Sigmoid colon (tissue), 6 donors: ENCODE measurements at regions not wholly inside any gene's neighbourhood (a gene's known extent, or its start where the extent isn't known, plus 50 kb on each side); places are given as distances from the start of the nearest gene placed in this dataset.

Experiments
- DNase-seq: peaks from one replicate; pipeline ENCODE4 v3.0.0-alpha.2; 2019
- H3K27ac ChIP-seq, 4 donors: fragments of 200-600 bp; sonication (generic); one replicate each; pipeline ENCODE4 v1.5.1; 2016 to 2019; ENCODE audit warnings: mild to moderate bottlenecking in 1 of 4
- H3K27me3 ChIP-seq, 3 donors: fragments of 200-600 bp; sonication (generic); one replicate each; pipeline ENCODE4 v1.5.1; 2019; ENCODE audit warnings: mild to moderate bottlenecking in 1 of 3
- H3K36me3 ChIP-seq, 4 donors: fragments of 200-600 bp; sonication (generic); one replicate each; pipeline ENCODE4 v1.5.1; 2016 to 2019
- H3K4me1 ChIP-seq, 4 donors: fragments of 200-600 bp; sonication (generic); one replicate each; pipeline ENCODE4 v1.5.1; 2017 to 2019
- H3K4me3 ChIP-seq, 4 donors: fragments of 200-600 bp; sonication (generic); one replicate each; pipeline ENCODE4 v1.5.1; 2017 to 2019; ENCODE audit warnings: mild to moderate bottlenecking in 2 of 4, moderate library complexity in 1 of 4
- H3K9me3 ChIP-seq, 4 donors: fragments of 200-600 bp in 3 of 4; sonication (generic) in 3 of 4; one replicate each; pipeline versions ENCODE4 v1.5.1 to v1.6.1; 2013 to 2019
- CTCF ChIP-seq, 4 experiments: fragments of 450-650 bp in 3 of 4; fragments of 200-600 bp in 1 of 4; IDR thresholded peaks; one replicate each; pipeline ENCODE4 v1.5.1; 2016 to 2019; ENCODE audit warnings: antibody characterized with exemption in 4 of 4, mild to moderate bottlenecking in 3 of 4, moderate library complexity in 2 of 4
- EP300 ChIP-seq, 4 donors: sonication (generic); formaldehyde crosslinking; IDR thresholded peaks; one replicate each; pipeline ENCODE4 v1.6.1; 2017; ENCODE audit warnings: antibody characterized with exemption in 4 of 4
- POLR2A ChIP-seq, 2 donors: fragments of 450-650 bp; IDR thresholded peaks; one replicate each; pipeline ENCODE4 v1.6.1; 2016; ENCODE audit warnings: antibody characterized with exemption in 2 of 2, mild to moderate bottlenecking in 2 of 2, moderate library complexity in 2 of 2
- POLR2AphosphoS5 ChIP-seq, 4 donors: sonication (generic); formaldehyde crosslinking; IDR thresholded peaks; one replicate each; pipeline ENCODE4 v1.6.1; 2017; ENCODE audit warnings: antibody characterized with exemption in 4 of 4
- WGBS, 2 donors: extraction: QIAGEN DNeasy Blood & Tissue Kit; methylation state at CpG; one replicate each; pipeline ENCODE4 v1.1.7; 2013; 5-methylcytosine and 5-hydroxymethylcytosine counted together
- intact Hi-C: fragments of 100-400 bp; cut with DNase I; formaldehyde crosslinking; loops from one replicate; pipeline ENCODE4 v1.15.1; 2023
- donor health status: healthy with polysubstance abuse.
- donor health status: healthy.

DNA sequence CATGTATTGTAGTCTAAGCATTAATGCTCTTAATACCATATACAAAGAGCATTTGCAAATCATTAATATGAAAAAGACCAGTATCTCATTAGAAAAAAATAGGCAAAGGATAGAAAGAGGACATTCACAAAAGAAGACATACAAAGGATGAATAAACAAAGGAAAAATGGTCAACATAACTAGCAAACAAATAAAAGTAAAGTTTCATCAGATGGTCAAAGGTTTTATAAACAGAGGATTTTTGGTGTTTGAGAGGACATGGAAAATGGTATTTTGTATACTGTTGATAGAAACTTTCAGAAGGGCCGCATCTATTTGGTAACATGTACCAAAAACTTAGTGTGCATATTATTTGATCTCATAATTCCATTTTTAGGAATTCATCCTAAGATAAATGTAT is 414.8 kb downstream of the PIK3R1 start:
- Histone ChIP-seq H3K27me3 (no peaks in the 10 kb centered on the region), H3K4me3 (no peak overlapping the region), H3K4me1 (no peaks in the 10 kb centered on the region), H3K27ac (no peak overlapping the region), H3K9me3 (peaks cover 0 to 2% (median 0%) of the 10 kb centered on the region in 4 donors), H3K36me3 (no peaks in the 10 kb centered on the region)
- TF ChIP-seq POLR2A (IDR thresholded peaks at IDR 0.05) (no peak), EP300 (IDR thresholded peaks at IDR 0.05) (no peak), POLR2AphosphoS5 (IDR thresholded peaks at IDR 0.05) (no peak), CTCF (IDR thresholded peaks at IDR 0.05) (no peak)
- WGBS, 2 donors, result 94 to 95% methylated on average over 1 of the region's 1 CpG
- no peak for DNase-seq
- intact Hi-C loops, result no loop called here

DNA sequence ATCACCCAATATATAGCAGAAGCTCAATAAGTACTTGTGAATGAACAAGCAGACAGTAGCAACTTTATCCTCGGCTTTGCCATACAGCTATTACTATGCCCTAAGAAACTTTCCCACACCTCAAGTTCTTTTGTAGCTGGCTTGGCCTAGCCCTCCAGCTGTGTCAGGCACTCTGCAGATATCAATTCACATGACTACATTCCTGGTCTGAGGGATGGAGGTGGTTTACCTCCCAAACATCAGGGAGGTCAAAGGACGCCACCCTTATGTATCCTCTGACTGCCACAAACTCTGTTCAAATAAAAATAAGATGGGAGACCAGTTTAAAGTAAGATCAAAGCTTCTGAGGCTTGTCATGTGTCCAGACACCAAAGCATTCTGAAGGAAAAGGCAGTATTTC is 416.3 kb downstream of the PIK3R1 start:
- Histone ChIP-seq H3K4me3 (no peak overlapping the region), H3K36me3 (no peaks in the 10 kb centered on the region), H3K27me3 (no peaks in the 10 kb centered on the region), H3K9me3 (peaks cover 0 to 2% (median 0%) of the 10 kb centered on the region in 4 donors), H3K4me1 (no peaks in the 10 kb centered on the region), H3K27ac (no peak overlapping the region)
- DNase-seq, result no peak
- 90 to 94% methylated on average over 2 of the region's 2 CpGs for WGBS, 2 donors
- intact Hi-C loops, result no loop called here
- TF ChIP-seq POLR2AphosphoS5 (IDR thresholded peaks at IDR 0.05), result no peak
- TF ChIP-seq POLR2A (IDR thresholded peaks at IDR 0.05), result no peak

DNA sequence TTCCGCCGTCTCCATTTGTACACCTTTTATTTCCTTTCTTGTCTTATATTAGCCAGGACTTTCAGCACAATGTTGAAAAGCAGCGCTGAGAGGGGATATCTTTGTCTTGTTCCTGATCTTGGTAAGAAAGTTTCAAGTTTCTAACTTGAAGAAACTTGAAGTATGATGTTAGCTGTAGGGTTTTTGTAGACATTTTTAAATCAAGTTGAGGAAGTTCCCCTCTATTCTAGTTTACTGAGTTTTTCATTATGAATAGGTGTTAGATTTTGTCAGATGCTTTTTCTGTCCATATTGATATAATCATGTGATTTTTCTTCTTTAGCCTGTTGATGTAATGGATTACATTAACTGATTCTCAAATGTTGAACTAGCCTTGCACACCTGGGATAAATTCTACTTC is 425.7 kb downstream of the PIK3R1 start:
- intact Hi-C loops, result no loop called here
- H3K27ac ChIP-seq, result no peak overlapping the region
- no peaks in the 10 kb centered on the region for H3K4me1 ChIP-seq
- no peak for DNase-seq
- H3K27me3 ChIP-seq, result no peaks in the 10 kb centered on the region
- H3K9me3 ChIP-seq, result no peaks in the 10 kb centered on the region
- WGBS, 2 donors, result 84 to 94% methylated on average over 3 of the region's 3 CpGs
- no peaks in the 10 kb centered on the region for H3K36me3 ChIP-seq
- no peak overlapping the region for H3K4me3 ChIP-seq
- TF ChIP-seq CTCF (IDR thresholded peaks at IDR 0.05) (no peak), EP300 (IDR thresholded peaks at IDR 0.05) (no peak), POLR2A (IDR thresholded peaks at IDR 0.05) (no peak), POLR2AphosphoS5 (IDR thresholded peaks at IDR 0.05) (no peak)

- H3K36me3 ChIP-seq, result no peaks in the 10 kb centered on the region
- no peak for DNase-seq
- no peaks in the 10 kb centered on the region for H3K4me1 ChIP-seq
- no peaks in the 10 kb centered on the region for H3K9me3 ChIP-seq
- H3K4me3 ChIP-seq, result no peak overlapping the region
- intact Hi-C loops, result no loop called here
- no peak for TF ChIP-seq EP300 (IDR thresholded peaks at IDR 0.05)
- TF ChIP-seq POLR2A (IDR thresholded peaks at IDR 0.05), result no peak
- no peak for TF ChIP-seq CTCF (IDR thresholded peaks at IDR 0.05)
- TF ChIP-seq POLR2AphosphoS5 (IDR thresholded peaks at IDR 0.05), result no peak
- H3K27me3 ChIP-seq, result no peaks in the 10 kb centered on the region
- H3K27ac ChIP-seq, result no peak overlapping the region
- WGBS, 2 donors, result 0 to 47% methylated on average over 1 of the region's 1 CpG
Observed at GRCh38 chr5:68643064-68643463, 427.5 kb downstream of the PIK3R1 start.

DNA sequence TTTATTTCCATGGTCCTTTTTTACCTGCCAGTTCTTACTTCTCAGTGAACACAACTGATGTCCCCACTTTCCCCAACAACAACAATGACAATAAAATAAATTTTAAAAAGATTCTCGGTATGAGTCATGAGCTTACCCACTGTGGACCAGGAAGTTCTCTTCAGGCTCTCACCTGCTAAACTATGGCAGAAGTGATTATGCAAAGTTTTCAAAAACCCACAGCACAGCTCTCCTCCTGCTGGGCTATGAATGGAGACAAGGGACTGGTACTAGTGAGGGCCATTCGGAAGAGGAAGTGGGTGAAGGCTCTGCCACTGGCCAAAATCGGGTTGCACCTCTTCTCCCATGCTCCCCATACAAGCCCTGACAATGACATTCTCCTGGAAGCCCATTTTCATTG is 429.4 kb downstream of the PIK3R1 start:
- H3K9me3 ChIP-seq, result no peaks in the 10 kb centered on the region
- intact Hi-C loops, result no loop called here
- 79 to 83% methylated on average over 3 of the region's 3 CpGs for WGBS, 2 donors

More for the DNA sequence above, 429.4 kb downstream of the PIK3R1 start:
- H3K4me1 ChIP-seq, result no peaks in the 10 kb centered on the region
- no peaks in the 10 kb centered on the region for H3K36me3 ChIP-seq
- TF ChIP-seq CTCF (IDR thresholded peaks at IDR 0.05) (no peak), EP300 (IDR thresholded peaks at IDR 0.05) (no peak), POLR2AphosphoS5 (IDR thresholded peaks at IDR 0.05) (no peak), POLR2A (IDR thresholded peaks at IDR 0.05) (no peak)
- no peak overlapping the region for H3K27ac ChIP-seq
- no peaks in the 10 kb centered on the region for H3K27me3 ChIP-seq
- DNase-seq, result no peak
- H3K4me3 ChIP-seq, result no peak overlapping the region
